Adrenal gland (tissue), 5 donors: ENCODE measurements at regions not wholly inside any gene's neighbourhood (a gene's known extent, or its start where the extent isn't known, plus 50 kb on each side); places are given as distances from the start of the nearest gene placed in this dataset.

Experiments used
- POLR2A ChIP-seq, 2 donors: fragments of 450-650 bp; IDR thresholded peaks; one replicate each; pipeline ENCODE4 v1.6.1; 2017; ENCODE audit warnings: antibody characterized with exemption in 2 of 2, mild to moderate bottlenecking in 2 of 2, moderate library complexity in 1 of 2
- TF ChIP-seq, protein P1 (sequence below), 6 experiments: fragments of 450-650 bp in 4 of 6; fragments of 200-600 bp in 2 of 6; sonication (generic) in 1 of 6; IDR thresholded peaks; 1 replicate in 5 of 6; 2 replicates in 1 of 6; pipeline versions ENCODE4 v1.5.1 to v1.8.0; 2016 to 2021; ENCODE audit warnings: antibody characterized with exemption in 6 of 6, mild to moderate bottlenecking in 2 of 6, moderate library complexity in 1 of 6
- donor health status: DM: no; HTN: no; CAD: no.

DNA sequence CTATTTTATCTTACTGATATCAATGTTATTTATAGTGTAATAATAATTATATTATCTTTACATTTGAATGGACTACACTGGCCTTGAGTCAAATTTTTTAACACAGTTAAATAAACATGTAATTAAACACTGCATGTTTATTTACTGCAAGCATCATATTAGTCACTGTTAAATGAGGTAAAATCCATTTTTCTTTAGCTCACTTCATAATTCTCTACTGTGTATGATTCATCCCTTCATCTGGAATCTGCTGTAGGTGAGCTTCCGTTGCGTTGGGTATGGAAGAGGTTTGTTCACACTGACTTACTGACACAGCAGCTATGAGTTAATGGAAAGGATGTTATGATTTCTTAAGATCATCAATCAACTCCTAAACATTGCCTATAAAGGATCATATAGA lies 572.3 kb downstream of the PCDH11X start:
- TF ChIP-seq, protein P1, sequence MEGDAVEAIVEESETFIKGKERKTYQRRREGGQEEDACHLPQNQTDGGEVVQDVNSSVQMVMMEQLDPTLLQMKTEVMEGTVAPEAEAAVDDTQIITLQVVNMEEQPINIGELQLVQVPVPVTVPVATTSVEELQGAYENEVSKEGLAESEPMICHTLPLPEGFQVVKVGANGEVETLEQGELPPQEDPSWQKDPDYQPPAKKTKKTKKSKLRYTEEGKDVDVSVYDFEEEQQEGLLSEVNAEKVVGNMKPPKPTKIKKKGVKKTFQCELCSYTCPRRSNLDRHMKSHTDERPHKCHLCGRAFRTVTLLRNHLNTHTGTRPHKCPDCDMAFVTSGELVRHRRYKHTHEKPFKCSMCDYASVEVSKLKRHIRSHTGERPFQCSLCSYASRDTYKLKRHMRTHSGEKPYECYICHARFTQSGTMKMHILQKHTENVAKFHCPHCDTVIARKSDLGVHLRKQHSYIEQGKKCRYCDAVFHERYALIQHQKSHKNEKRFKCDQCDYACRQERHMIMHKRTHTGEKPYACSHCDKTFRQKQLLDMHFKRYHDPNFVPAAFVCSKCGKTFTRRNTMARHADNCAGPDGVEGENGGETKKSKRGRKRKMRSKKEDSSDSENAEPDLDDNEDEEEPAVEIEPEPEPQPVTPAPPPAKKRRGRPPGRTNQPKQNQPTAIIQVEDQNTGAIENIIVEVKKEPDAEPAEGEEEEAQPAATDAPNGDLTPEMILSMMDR (IDR thresholded peaks at IDR 0.05): no peak
- TF ChIP-seq POLR2A (IDR thresholded peaks at IDR 0.05): no peak
